Fibroblast of skin of right quadriceps (primary cell): ENCODE measurements at regions not wholly inside any gene's neighbourhood (a gene's known extent, or its start where the extent isn't known, plus 50 kb on each side); places are given as distances from the start of the nearest gene placed in this dataset.

Source experiments
- DNase-seq: peaks from one replicate; pipeline ENCODE4 v3.0.0-alpha.2; 2013

GRCh38 chr1:38126970-38127369, 80.4 kb upstream of the POU3F1 start:
- no peak for DNase-seq

- DNase-seq, result no peak
These were observed 79.4 kb upstream of the POU3F1 start for GRCh38 chr1:38125837-38126520.

- no peak for DNase-seq
These were observed 78.4 kb upstream of the POU3F1 start for GRCh38 chr1:38125016-38125415.

- DNase-seq, result no peak
These were observed 77.0 kb upstream of the POU3F1 start for GRCh38 chr1:38123356-38124135.

GRCh38 chr1:38121231-38121680, 74.7 kb upstream of the POU3F1 start:
- no peak for DNase-seq

GRCh38 chr1:38120552-38121230, 74.1 kb upstream of the POU3F1 start:
- DNase-seq, result no peak

- DNase-seq, result no peak
These were observed 72.4 kb upstream of the POU3F1 start for GRCh38 chr1:38118976-38119375.

GRCh38 chr1:38117444-38117887, 70.9 kb upstream of the POU3F1 start:
- DNase-seq, result no peak

- DNase-seq, result no peak
These were observed 69.1 kb upstream of the POU3F1 start for GRCh38 chr1:38115682-38116202.

- no peak for DNase-seq
These were observed 68.6 kb upstream of the POU3F1 start for GRCh38 chr1:38115226-38115625.

GRCh38 chr1:38114241-38115026, 67.8 kb upstream of the POU3F1 start:
- no peak for DNase-seq

GRCh38 chr1:38113159-38113666, 66.6 kb upstream of the POU3F1 start:
- DNase-seq, result no peak

GRCh38 chr1:38111589-38111988, 65.0 kb upstream of the POU3F1 start:
- DNase-seq, result no peak

- DNase-seq, result no peak
These were observed 58.7 kb upstream of the POU3F1 start for GRCh38 chr1:38105267-38105666.

- DNase-seq, result no peak
These were observed 56.0 kb upstream of the POU3F1 start for GRCh38 chr1:38102636-38103035.

GRCh38 chr1:38101037-38101785, 54.6 kb upstream of the POU3F1 start:
- DNase-seq, result no peak

- DNase-seq, result no peak
These were observed 51.7 kb upstream of the POU3F1 start for GRCh38 chr1:38098101-38098847.

- DNase-seq, result no peak
These were observed 50.8 kb upstream of the POU3F1 start for GRCh38 chr1:38097284-38097898.
